Gastroesophageal sphincter (tissue), 4 donors: ENCODE measurements at regions not wholly inside any gene's neighbourhood (a gene's known extent, or its start where the extent isn't known, plus 50 kb on each side); places are given as distances from the start of the nearest gene placed in this dataset.

Experiments
- ATAC-seq: fragments of 150-250 bp; one replicate; pipeline ENCODE4 v1.9.1; 2016; ENCODE audit warnings: mild to moderate bottlenecking, moderate library complexity
- H3K27ac ChIP-seq, 4 donors: fragments of 200-600 bp; sonication (generic) in 3 of 4; 1 replicate in 3 of 4; 2 replicates in 1 of 4; pipeline ENCODE4 v1.5.1; 2016 to 2019
- H3K27me3 ChIP-seq: fragments of 200-600 bp; sonication (generic); one replicate; pipeline ENCODE4 v1.5.1; 2019
- H3K36me3 ChIP-seq, 2 donors: fragments of 200-600 bp; sonication (generic); one replicate each; pipeline ENCODE4 v1.5.1; 2019; ENCODE audit warnings: control low read depth in 1 of 2
- H3K4me1 ChIP-seq, 3 donors: fragments of 200-600 bp; sonication (generic); 1 replicate in 2 of 3; 2 replicates in 1 of 3; pipeline ENCODE4 v1.5.1; 2016 to 2019; ENCODE audit warnings: control low read depth in 2 of 3
- H3K4me3 ChIP-seq, 2 donors: fragments of 200-600 bp; sonication (generic); one replicate each; pipeline ENCODE4 v1.5.1; 2019; ENCODE audit warnings: mild to moderate bottlenecking in 1 of 2, moderate library complexity in 1 of 2
- H3K9me3 ChIP-seq, 3 donors: fragments of 200-600 bp; sonication (generic); one replicate each; pipeline ENCODE4 v1.5.1; 2017 to 2019; ENCODE audit warnings: control low read depth in 2 of 3
- EP300 ChIP-seq: sonication (generic); formaldehyde crosslinking; IDR thresholded peaks from one replicate; pipeline ENCODE4 v1.6.1; 2017; ENCODE audit warnings: antibody characterized with exemption, mild to moderate bottlenecking
- POLR2A ChIP-seq, 2 donors: fragments of 450-650 bp; IDR thresholded peaks; one replicate each; pipeline ENCODE4 v1.6.1; 2017; ENCODE audit warnings: antibody characterized with exemption in 2 of 2, mild to moderate bottlenecking in 2 of 2, moderate library complexity in 1 of 2
- POLR2AphosphoS5 ChIP-seq: sonication (generic); formaldehyde crosslinking; IDR thresholded peaks from one replicate; pipeline ENCODE4 v1.6.1; 2017; ENCODE audit warnings: antibody characterized with exemption
- WGBS, 2 donors: methylation state at CpG; one replicate each; pipeline ENCODE4 v1.1.5; 2018; ENCODE audit warnings: low coverage in 1 of 2; 5-methylcytosine and 5-hydroxymethylcytosine counted together
- TF ChIP-seq, protein P1 (sequence below), 4 experiments: fragments of 200-600 bp in 2 of 4; fragments of 450-650 bp in 2 of 4; sonication (generic) in 1 of 4; IDR thresholded peaks; one replicate each; pipeline ENCODE4 v1.5.1; 2017 to 2019; ENCODE audit warnings: antibody characterized with exemption in 4 of 4, mild to moderate bottlenecking in 2 of 4, moderate library complexity in 2 of 4

GRCh38 chr22:48709453-48709852 is 1118.2 kb downstream of the BRD1 start:
- Histone ChIP-seq H3K4me3 (no peak overlapping the region), H3K9me3 (no peaks in the 10 kb centered on the region), H3K36me3 (no peaks in the 10 kb centered on the region), H3K27me3 (peaks cover 11% of the 10 kb centered on the region), H3K4me1 (no peaks in the 10 kb centered on the region), H3K27ac (no peak overlapping the region)
- TF ChIP-seq POLR2A (IDR thresholded peaks at IDR 0.05) (no peak), POLR2AphosphoS5 (no peak), EP300 (no peak)
- TF ChIP-seq, protein P1, sequence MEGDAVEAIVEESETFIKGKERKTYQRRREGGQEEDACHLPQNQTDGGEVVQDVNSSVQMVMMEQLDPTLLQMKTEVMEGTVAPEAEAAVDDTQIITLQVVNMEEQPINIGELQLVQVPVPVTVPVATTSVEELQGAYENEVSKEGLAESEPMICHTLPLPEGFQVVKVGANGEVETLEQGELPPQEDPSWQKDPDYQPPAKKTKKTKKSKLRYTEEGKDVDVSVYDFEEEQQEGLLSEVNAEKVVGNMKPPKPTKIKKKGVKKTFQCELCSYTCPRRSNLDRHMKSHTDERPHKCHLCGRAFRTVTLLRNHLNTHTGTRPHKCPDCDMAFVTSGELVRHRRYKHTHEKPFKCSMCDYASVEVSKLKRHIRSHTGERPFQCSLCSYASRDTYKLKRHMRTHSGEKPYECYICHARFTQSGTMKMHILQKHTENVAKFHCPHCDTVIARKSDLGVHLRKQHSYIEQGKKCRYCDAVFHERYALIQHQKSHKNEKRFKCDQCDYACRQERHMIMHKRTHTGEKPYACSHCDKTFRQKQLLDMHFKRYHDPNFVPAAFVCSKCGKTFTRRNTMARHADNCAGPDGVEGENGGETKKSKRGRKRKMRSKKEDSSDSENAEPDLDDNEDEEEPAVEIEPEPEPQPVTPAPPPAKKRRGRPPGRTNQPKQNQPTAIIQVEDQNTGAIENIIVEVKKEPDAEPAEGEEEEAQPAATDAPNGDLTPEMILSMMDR (IDR thresholded peaks at IDR 0.05), result no peak
- no peak for ATAC-seq
- WGBS, 2 donors, result 80 to 90% methylated on average over 2 of the region's 13 CpGs

- WGBS, 2 donors, result 87% methylated on average over 3 of the region's 25 CpGs; no CpG with 5 or more reads in 1 of the 2 donors
- no peaks in the 10 kb centered on the region for H3K4me1 ChIP-seq
- no peaks in the 10 kb centered on the region for H3K36me3 ChIP-seq
- H3K27ac ChIP-seq, result no peak overlapping the region
- ATAC-seq, result no peak
- no peak overlapping the region for H3K4me3 ChIP-seq
- TF ChIP-seq EP300 (no peak), POLR2AphosphoS5 (no peak), POLR2A (IDR thresholded peaks at IDR 0.05) (no peak)
- TF ChIP-seq, protein P1 (IDR thresholded peaks at IDR 0.05), result no peak
- peaks cover 5% of the 10 kb centered on the region for H3K27me3 ChIP-seq
- no peaks in the 10 kb centered on the region for H3K9me3 ChIP-seq
These were observed 1119.0 kb downstream of the BRD1 start for GRCh38 chr22:48708558-48709245.

DNA sequence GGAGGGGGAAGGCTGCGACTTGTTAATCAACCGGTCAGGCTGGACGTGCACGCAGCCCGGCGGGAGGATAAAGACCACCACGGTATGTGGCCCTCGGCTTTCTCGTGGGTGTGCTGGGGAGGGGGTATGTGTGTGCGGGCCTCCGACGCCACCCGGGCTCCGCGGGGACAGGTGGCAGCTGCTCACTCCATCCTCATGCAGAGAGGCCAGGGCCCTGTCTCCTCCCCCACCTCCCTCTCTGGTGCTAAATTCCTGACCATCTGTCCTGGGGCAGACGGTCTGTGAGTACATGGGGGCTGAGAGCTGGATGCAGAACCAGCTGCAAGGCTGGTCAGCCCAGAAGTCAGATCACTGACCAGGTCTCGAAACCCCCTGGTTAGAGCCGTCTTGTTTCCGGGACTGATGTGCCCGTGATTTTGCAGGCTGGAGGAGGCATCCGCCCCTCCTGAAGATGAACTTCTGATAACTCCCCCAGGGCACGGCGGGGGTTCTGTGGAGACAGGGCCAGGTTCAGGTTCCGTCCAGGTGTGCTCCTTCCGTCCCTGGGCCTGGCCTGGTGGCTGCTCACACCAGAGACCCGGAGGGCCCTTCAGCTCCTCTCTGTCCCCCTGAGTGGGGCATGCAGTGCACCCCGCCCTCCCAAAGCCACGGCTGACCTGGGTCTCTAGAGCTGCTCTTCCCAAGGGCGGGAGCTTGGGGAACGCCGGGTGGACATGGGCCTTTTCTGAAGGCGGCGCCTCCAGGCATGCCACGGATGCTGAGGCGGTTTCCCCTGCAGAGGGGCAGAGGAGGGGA is 1119.7 kb downstream of the BRD1 start:
- no CpG with 5 or more reads among the region's 35 CpGs for WGBS, 2 donors
- peaks cover 5% of the 10 kb centered on the region for H3K27me3 ChIP-seq
- H3K4me3 ChIP-seq, result no peak overlapping the region
- no peak for ATAC-seq
- no peaks in the 10 kb centered on the region for H3K4me1 ChIP-seq
- no peak overlapping the region for H3K27ac ChIP-seq
- H3K9me3 ChIP-seq, result no peaks in the 10 kb centered on the region
- H3K36me3 ChIP-seq, result no peaks in the 10 kb centered on the region
- no peak for TF ChIP-seq EP300
- TF ChIP-seq POLR2A (IDR thresholded peaks at IDR 0.05), result no peak
- TF ChIP-seq, protein P1 (IDR thresholded peaks at IDR 0.05), result no peak
- no peak for TF ChIP-seq POLR2AphosphoS5

GRCh38 chr22:48706934-48707762 is 1120.5 kb downstream of the BRD1 start:
- 0 to 50% methylated on average over 1 to 2 of the region's 15 CpGs for WGBS, 2 donors
- no peak for ATAC-seq

More at GRCh38 chr22:48706934-48707762, 1120.5 kb downstream of the BRD1 start:
- Histone ChIP-seq H3K4me3 (no peak overlapping the region), H3K4me1 (no peaks in the 10 kb centered on the region), H3K27ac (no peak overlapping the region), H3K27me3 (peaks cover 12% of the 10 kb centered on the region), H3K9me3 (no peaks in the 10 kb centered on the region), H3K36me3 (no peaks in the 10 kb centered on the region)
- TF ChIP-seq, protein P1 (IDR thresholded peaks at IDR 0.05), result no peak
- TF ChIP-seq POLR2A (IDR thresholded peaks at IDR 0.05), result no peak
- TF ChIP-seq POLR2AphosphoS5, result no peak
- TF ChIP-seq EP300, result no peak
